Type B pancreatic cell (in vitro differentiated cells): ENCODE measurements at regions not wholly inside any gene's neighbourhood (a gene's known extent, or its start where the extent isn't known, plus 50 kb on each side); places are given as distances from the start of the nearest gene placed in this dataset.

ENCODE experiments used
- DNase-seq: peaks from one replicate; pipeline ENCODE4 v3.0.0; 2021; ENCODE audit warnings: mixed read lengths; ENCODE audit not compliant: unreplicated experiment; ENCODE audit errors: extremely low spot score
- H3K27ac Mint-ChIP-seq: 2 replicates; pipeline ENCODE4 v1.8.0; 2021; ENCODE audit warnings: mild to moderate bottlenecking, mixed read lengths
- H3K27me3 Mint-ChIP-seq: 2 replicates; pipeline ENCODE4 v1.8.0; 2021; ENCODE audit warnings: mixed read lengths
- H3K36me3 Mint-ChIP-seq: 2 replicates; pipeline ENCODE4 v1.8.0; 2021; ENCODE audit warnings: mixed read lengths
- H3K4me1 Mint-ChIP-seq: one replicate; pipeline ENCODE4 v1.8.0; 2021; ENCODE audit warnings: mixed read lengths; ENCODE audit not compliant: unreplicated experiment
- H3K4me3 Mint-ChIP-seq: 2 replicates; pipeline ENCODE4 v1.8.0; 2021; ENCODE audit warnings: mild to moderate bottlenecking, mixed read lengths
- H3K9me3 Mint-ChIP-seq: 2 replicates; pipeline ENCODE4 v1.8.0; 2021; ENCODE audit warnings: mixed read lengths
- CTCF ChIP-seq: fragments of 200-600 bp; sonication (generic); conservative IDR thresholded peaks from 2 replicates; pipeline ENCODE4 v1.5.0; 2021; ENCODE audit warnings: antibody characterized with exemption, mild to moderate bottlenecking

GRCh38 chr11:28606930-28607329 lies 498.7 kb downstream of the METTL15 start:
- Mint-ChIP-seq H3K27me3 (no peaks in the 10 kb centered on the region), H3K36me3 (no peaks in the 10 kb centered on the region), H3K4me1 (no peaks in the 10 kb centered on the region), H3K27ac (no peak overlapping the region), H3K4me3 (no peak overlapping the region), H3K9me3 (no peaks in the 10 kb centered on the region)
- no peak for TF ChIP-seq CTCF
- DNase-seq: no peak

GRCh38 chr11:28599656-28600055 lies 491.5 kb downstream of the METTL15 start:
- H3K4me3 Mint-ChIP-seq: no peak overlapping the region
- H3K27me3 Mint-ChIP-seq: no peaks in the 10 kb centered on the region
- DNase-seq: no peak
- H3K36me3 Mint-ChIP-seq: no peaks in the 10 kb centered on the region
- no peak for TF ChIP-seq CTCF
- H3K27ac Mint-ChIP-seq: no peak overlapping the region
- no peaks in the 10 kb centered on the region for H3K4me1 Mint-ChIP-seq
- no peaks in the 10 kb centered on the region for H3K9me3 Mint-ChIP-seq

- no peaks in the 10 kb centered on the region for H3K4me1 Mint-ChIP-seq
- H3K4me3 Mint-ChIP-seq: no peak overlapping the region
- no peak for DNase-seq
- no peak overlapping the region for H3K27ac Mint-ChIP-seq
- no peaks in the 10 kb centered on the region for H3K27me3 Mint-ChIP-seq
- H3K36me3 Mint-ChIP-seq: no peaks in the 10 kb centered on the region
- no peak for TF ChIP-seq CTCF
- H3K9me3 Mint-ChIP-seq: no peaks in the 10 kb centered on the region
These were observed 490.3 kb downstream of the METTL15 start for GRCh38 chr11:28598531-28598930.

- no peak overlapping the region for H3K4me3 Mint-ChIP-seq
- no peaks in the 10 kb centered on the region for H3K9me3 Mint-ChIP-seq
- no peak for DNase-seq
- H3K36me3 Mint-ChIP-seq: no peaks in the 10 kb centered on the region
- no peak overlapping the region for H3K27ac Mint-ChIP-seq
- no peaks in the 10 kb centered on the region for H3K4me1 Mint-ChIP-seq
- no peak for TF ChIP-seq CTCF
- no peaks in the 10 kb centered on the region for H3K27me3 Mint-ChIP-seq
These were observed 488.6 kb downstream of the METTL15 start for GRCh38 chr11:28596816-28597215.

GRCh38 chr11:28592141-28592540 lies 484.0 kb downstream of the METTL15 start:
- H3K9me3 Mint-ChIP-seq: no peaks in the 10 kb centered on the region

More at GRCh38 chr11:28592141-28592540, 484.0 kb downstream of the METTL15 start:
- no peaks in the 10 kb centered on the region for H3K27me3 Mint-ChIP-seq
- H3K27ac Mint-ChIP-seq: no peak overlapping the region
- no peaks in the 10 kb centered on the region for H3K36me3 Mint-ChIP-seq
- H3K4me3 Mint-ChIP-seq: no peak overlapping the region
- H3K4me1 Mint-ChIP-seq: no peaks in the 10 kb centered on the region
- no peak for TF ChIP-seq CTCF
- DNase-seq: no peak
